ENCODE measurements at regions not wholly inside any gene's neighbourhood (a gene's known extent, or its start where the extent isn't known, plus 50 kb on each side); places are given as distances from the start of the nearest gene placed in this dataset.
A peak's percentile ranks its signal among the peaks of the same experiment; 100 is the strongest.

- H3K27ac Mint-ChIP-seq (ENCODE audit: unreplicated experiment): no peak overlapping the region
- H3K4me1 ChIP-seq (ENCODE audit: insufficient read depth, low read length): peaks cover 7% of the 10 kb centered on the region
- H3K27me3 Mint-ChIP-seq (ENCODE audit: low read depth, unreplicated experiment): no peaks in the 10 kb centered on the region
- H3K27ac ChIP-seq (ENCODE audit: low read depth, low read length): no peak overlapping the region
- no peak overlapping the region for H3K4me3 Mint-ChIP-seq (ENCODE audit: unreplicated experiment)
- no peak for DNase-seq (ENCODE audit: low read depth)
- no peak for FAIRE-seq
- no peak overlapping the region for H3K4me2 ChIP-seq (ENCODE audit: low read length)
- no peaks in the 10 kb centered on the region for H3K9me3 Mint-ChIP-seq (ENCODE audit: unreplicated experiment)
- no peaks in the 10 kb centered on the region for H3K79me2 ChIP-seq (ENCODE audit: insufficient read depth, low read length)
- no peaks in the 10 kb centered on the region for H3K27me3 ChIP-seq (ENCODE audit: insufficient read depth, low read length)
- no peaks in the 10 kb centered on the region for H3K9me3 ChIP-seq (ENCODE audit: insufficient read depth, low read depth, low read length)
- no peaks in the 10 kb centered on the region for H3K36me3 ChIP-seq (ENCODE audit: insufficient read depth, low read length)
- H4K20me1 ChIP-seq (ENCODE audit: insufficient read depth, low read length): no peaks in the 10 kb centered on the region
- H3K4me1 Mint-ChIP-seq (ENCODE audit: low read depth, unreplicated experiment): peaks cover 24% of the 10 kb centered on the region
- no peak overlapping the region for H3K4me3 ChIP-seq (ENCODE audit: insufficient read depth, low read depth, low read length)
- H2AFZ ChIP-seq (ENCODE audit: low read depth, low read length): no peak overlapping the region
- no peak overlapping the region for H3K9ac ChIP-seq (ENCODE audit: low read length)
- H3K36me3 Mint-ChIP-seq (ENCODE audit: low read depth, unreplicated experiment): no peaks in the 10 kb centered on the region
- TF ChIP-seq EZH2 (IDR thresholded peaks at IDR 0.05; ENCODE audit: insufficient read depth, low read length) (no peak), CTCF (IDR thresholded peaks at IDR 0.05; ENCODE audit: insufficient read depth, low read depth, low read length) (no peak)
Measured at GRCh38 chr9:118529624-118530214, 825.5 kb downstream of the TLR4 start.

GRCh38 chr9:118532592-118532991 is 828.4 kb downstream of the TLR4 start:
- H3K79me2 ChIP-seq (ENCODE audit: insufficient read depth, low read length): no peaks in the 10 kb centered on the region
- H3K4me2 ChIP-seq (ENCODE audit: low read length): no peak overlapping the region
- H3K4me1 ChIP-seq (ENCODE audit: insufficient read depth, low read length): peaks cover 7% of the 10 kb centered on the region
- TF ChIP-seq EZH2 (IDR thresholded peaks at IDR 0.05; ENCODE audit: insufficient read depth, low read length) (no peak), CTCF (IDR thresholded peaks at IDR 0.05; ENCODE audit: insufficient read depth, low read depth, low read length) (no peak)
- H3K27me3 Mint-ChIP-seq (ENCODE audit: low read depth, unreplicated experiment): no peaks in the 10 kb centered on the region
- no peaks in the 10 kb centered on the region for H3K36me3 Mint-ChIP-seq (ENCODE audit: low read depth, unreplicated experiment)
- no peak overlapping the region for H3K27ac Mint-ChIP-seq (ENCODE audit: unreplicated experiment)
- H3K27me3 ChIP-seq (ENCODE audit: insufficient read depth, low read length): no peaks in the 10 kb centered on the region
- H3K9me3 ChIP-seq (ENCODE audit: insufficient read depth, low read depth, low read length): no peaks in the 10 kb centered on the region
- H3K4me1 Mint-ChIP-seq (ENCODE audit: low read depth, unreplicated experiment): peaks cover 26% of the 10 kb centered on the region
- DNase-seq (ENCODE audit: low read depth) (no peak), FAIRE-seq (no peak)
- no peaks in the 10 kb centered on the region for H3K36me3 ChIP-seq (ENCODE audit: insufficient read depth, low read length)
- H2AFZ ChIP-seq (ENCODE audit: low read depth, low read length): no peak overlapping the region
- no peak overlapping the region for H3K27ac ChIP-seq (ENCODE audit: low read depth, low read length)
- H3K9me3 Mint-ChIP-seq (ENCODE audit: unreplicated experiment): no peaks in the 10 kb centered on the region
- no peaks in the 10 kb centered on the region for H4K20me1 ChIP-seq (ENCODE audit: insufficient read depth, low read length)
- no peak overlapping the region for H3K9ac ChIP-seq (ENCODE audit: low read length)
- no peak overlapping the region for H3K4me3 ChIP-seq (ENCODE audit: insufficient read depth, low read depth, low read length)
- no peak overlapping the region for H3K4me3 Mint-ChIP-seq (ENCODE audit: unreplicated experiment)

- Histone ChIP-seq H2AFZ (ENCODE audit: low read depth, low read length) (no peak overlapping the region), H3K4me2 (ENCODE audit: low read length) (no peak overlapping the region), H3K4me3 (ENCODE audit: insufficient read depth, low read depth, low read length) (no peak overlapping the region), H3K9me3 (ENCODE audit: insufficient read depth, low read depth, low read length) (no peaks in the 10 kb centered on the region), H3K27ac (ENCODE audit: low read depth, low read length) (no peak overlapping the region), H4K20me1 (ENCODE audit: insufficient read depth, low read length) (no peaks in the 10 kb centered on the region), H3K4me1 (ENCODE audit: insufficient read depth, low read length) (peaks cover 7% of the 10 kb centered on the region), H3K27me3 (ENCODE audit: insufficient read depth, low read length) (no peaks in the 10 kb centered on the region), H3K79me2 (ENCODE audit: insufficient read depth, low read length) (no peaks in the 10 kb centered on the region), H3K36me3 (ENCODE audit: insufficient read depth, low read length) (no peaks in the 10 kb centered on the region), H3K9ac (ENCODE audit: low read length) (no peak overlapping the region)
- no peak for FAIRE-seq
- Mint-ChIP-seq H3K27ac (ENCODE audit: unreplicated experiment) (no peak overlapping the region), H3K4me3 (ENCODE audit: unreplicated experiment) (no peak overlapping the region), H3K9me3 (ENCODE audit: unreplicated experiment) (no peaks in the 10 kb centered on the region), H3K27me3 (ENCODE audit: low read depth, unreplicated experiment) (no peaks in the 10 kb centered on the region), H3K4me1 (ENCODE audit: low read depth, unreplicated experiment) (peaks cover 26% of the 10 kb centered on the region), H3K36me3 (ENCODE audit: low read depth, unreplicated experiment) (no peaks in the 10 kb centered on the region)
- DNase-seq (ENCODE audit: low read depth): peak; percentile 23
- TF ChIP-seq CTCF (IDR thresholded peaks at IDR 0.05; ENCODE audit: insufficient read depth, low read depth, low read length) (no peak), EZH2 (IDR thresholded peaks at IDR 0.05; ENCODE audit: insufficient read depth, low read length) (no peak)
Measured at GRCh38 chr9:118533101-118533500, 828.9 kb downstream of the TLR4 start.

All from astrocyte (in vitro differentiated cells and primary cell).